Urothelium cell line (cell line): ENCODE measurements at regions not wholly inside any gene's neighbourhood (a gene's known extent, or its start where the extent isn't known, plus 50 kb on each side); places are given as distances from the start of the nearest gene placed in this dataset.
"Not testable (repeated sequence)": the region's sequence is repeated elsewhere in the genome, so short reads cannot be mapped to it uniquely, and the experiment has no call there.

ENCODE experiments used
- DNase-seq: peaks from one replicate; pipeline ENCODE4 v3.0.0; 2011; ENCODE audit warnings: low spot score, mixed read lengths
- FAIRE-seq: peaks from 2 replicates; lab custom pipeline; 2011; peaks lifted over from hg19 to GRCh38; lab: Jason Lieb, UNC

- DNase-seq = peak; percentile 1
These were observed 221.6 kb upstream of the SPANXN4 start for GRCh38 chrX:142804085-142804484.

GRCh38 chrX:142819461-142819860 is 206.3 kb upstream of the SPANXN4 start:
- DNase-seq (no peak), FAIRE-seq (no peak)

More at GRCh38 chrX:142804085-142804484, 221.6 kb upstream of the SPANXN4 start:
- no peak for FAIRE-seq

- FAIRE-seq = no peak
These were observed 197.6 kb upstream of the SPANXN4 start for GRCh38 chrX:142828129-142828528.

GRCh38 chrX:142831961-142832530 is 193.7 kb upstream of the SPANXN4 start:
- no peak for DNase-seq
- FAIRE-seq = no peak

More at GRCh38 chrX:142828129-142828528, 197.6 kb upstream of the SPANXN4 start:
- DNase-seq = no peak

GRCh38 chrX:142854970-142855369 is 170.8 kb upstream of the SPANXN4 start:
- FAIRE-seq (no peak), DNase-seq (no peak)

GRCh38 chrX:142860944-142861343 is 164.8 kb upstream of the SPANXN4 start:
- DNase-seq = no peak
- FAIRE-seq = no peak

- FAIRE-seq = no peak
These were observed 164.2 kb upstream of the SPANXN4 start for GRCh38 chrX:142861557-142861956.

GRCh38 chrX:142866247-142866646 is 159.5 kb upstream of the SPANXN4 start:
- FAIRE-seq, DNase-seq: not testable (repeated sequence)

More at GRCh38 chrX:142861557-142861956, 164.2 kb upstream of the SPANXN4 start:
- no peak for DNase-seq

- DNase-seq (no peak), FAIRE-seq (no peak)
These were observed 152.5 kb upstream of the SPANXN4 start for GRCh38 chrX:142873214-142873613.

- DNase-seq (no peak), FAIRE-seq (no peak)
These were observed 140.8 kb upstream of the SPANXN4 start for GRCh38 chrX:142884881-142885280.

- DNase-seq = no peak
- no peak for FAIRE-seq
These were observed 134.7 kb upstream of the SPANXN4 start for GRCh38 chrX:142891046-142891445.

GRCh38 chrX:142898164-142898563 is 127.6 kb upstream of the SPANXN4 start:
- FAIRE-seq (no peak), DNase-seq (no peak)

GRCh38 chrX:142923201-142923600 is 102.5 kb upstream of the SPANXN4 start:
- FAIRE-seq = no peak
- no peak for DNase-seq

- FAIRE-seq (no peak), DNase-seq (no peak)
These were observed 86.9 kb upstream of the SPANXN4 start for GRCh38 chrX:142938793-142939192.

- DNase-seq, FAIRE-seq: not testable (repeated sequence)
These were observed 53.5 kb upstream of the SPANXN4 start for GRCh38 chrX:142972147-142972809.
